ENCODE measurements at regions not wholly inside any gene's neighbourhood (a gene's known extent, or its start where the extent isn't known, plus 50 kb on each side); places are given as distances from the start of the nearest gene placed in this dataset.
A peak's percentile ranks its signal among the peaks of the same experiment; 100 is the strongest.

- DNase-seq (ENCODE audit: low read depth) = no peak
- no peak for TF ChIP-seq CTCF (IDR thresholded peaks at IDR 0.05; ENCODE audit: insufficient read depth, low read length)
Measured at GRCh38 chr3:130259166-130259874, 86.2 kb upstream of the COL6A5 start.

GRCh38 chr3:130260918-130261317 is 84.6 kb upstream of the COL6A5 start:
- TF ChIP-seq CTCF (IDR thresholded peaks at IDR 0.05; ENCODE audit: insufficient read depth, low read length) = no peak
- DNase-seq (ENCODE audit: low read depth) = no peak
- no peak overlapping the region for H3K4me3 ChIP-seq (ENCODE audit: low read depth, low read length)

More at GRCh38 chr3:130259166-130259874, 86.2 kb upstream of the COL6A5 start:
- H3K4me3 ChIP-seq (ENCODE audit: low read depth, low read length) = no peak overlapping the region

- no peak overlapping the region for H3K4me3 ChIP-seq (ENCODE audit: low read depth, low read length)
- no peak for TF ChIP-seq CTCF (IDR thresholded peaks at IDR 0.05; ENCODE audit: insufficient read depth, low read length)
- no peak for DNase-seq (ENCODE audit: low read depth)
Measured at GRCh38 chr3:130263708-130264107, 81.8 kb upstream of the COL6A5 start.

- DNase-seq (ENCODE audit: low read depth) = no peak
- no peak for TF ChIP-seq CTCF (IDR thresholded peaks at IDR 0.05; ENCODE audit: insufficient read depth, low read length)
- H3K4me3 ChIP-seq (ENCODE audit: low read depth, low read length) = no peak overlapping the region
Measured at GRCh38 chr3:130266817-130267216, 78.7 kb upstream of the COL6A5 start.

- peak overlapping the region; percentile 32 for H3K4me3 ChIP-seq (ENCODE audit: low read depth, low read length)
- peak; percentile 95 for TF ChIP-seq CTCF (IDR thresholded peaks at IDR 0.05; ENCODE audit: insufficient read depth, low read length)
- DNase-seq (ENCODE audit: low read depth) = peak; percentile 75
Measured at GRCh38 chr3:130276203-130276803, 69.2 kb upstream of the COL6A5 start.

- no peak overlapping the region for H3K4me3 ChIP-seq (ENCODE audit: low read depth, low read length)
- no peak for DNase-seq (ENCODE audit: low read depth)
- TF ChIP-seq CTCF (IDR thresholded peaks at IDR 0.05; ENCODE audit: insufficient read depth, low read length) = no peak
Measured at GRCh38 chr3:130288670-130289069, 56.8 kb upstream of the COL6A5 start.
